Panc1 (cell line): ENCODE measurements at regions not wholly inside any gene's neighbourhood (a gene's known extent, or its start where the extent isn't known, plus 50 kb on each side); places are given as distances from the start of the nearest gene placed in this dataset.

Source experiments
- ATAC-seq: fragments of 200-7000 bp; cut with Tn5 transposase; 2 replicates; pipeline ENCODE4 v1.9.1; 2020; ENCODE audit warnings: mild to moderate bottlenecking, moderate library complexity
- BruUV-seq: library from RNA; stranded (reverse); fragments of 400-500 nt; replicated peaks from 2 replicates; lab custom pipeline; 2021; lab: Mats Ljungman, UMichigan
- CTCF ChIA-PET: fragments of 300-600 bp; sonication (Branson Sonifier 250); formaldehyde crosslinking; loops from one replicate; lab custom pipeline; 2022; ENCODE audit warnings: antibody characterized with exemption; lab: Charles Lee
- POLR2A ChIA-PET: fragments of 300-600 bp; sonication (Branson Sonifier 250); formaldehyde crosslinking; loops from one replicate; lab custom pipeline; 2022; ENCODE audit warnings: antibody characterized with exemption; lab: Charles Lee
- DNase-seq: peaks from one replicate; pipeline ENCODE4 v3.0.0-alpha.2; 2010; ENCODE audit warnings: low read depth, low spot score
- H3K27ac ChIP-seq: 2 replicates; pipeline ENCODE4 v1.5.1; 2011; ENCODE audit warnings: mild to moderate bottlenecking, low read length, inconsistent platforms
- H3K27me3 ChIP-seq: fragments of 200-500 bp; sonication (Bioruptor generic); 2 replicates; pipeline ENCODE4 v1.6.0; 2014; ENCODE audit warnings: low read length, inconsistent platforms; ENCODE audit not compliant: control insufficient read depth, insufficient read depth
- H3K36me3 ChIP-seq: fragments of 200-500 bp; sonication (Bioruptor generic); 2 replicates; pipeline ENCODE4 v1.5.1; 2014; ENCODE audit warnings: inconsistent platforms, mild to moderate bottlenecking, low read length, moderate library complexity; ENCODE audit not compliant: control insufficient read depth, insufficient read depth
- H3K4me1 ChIP-seq: 2 replicates; pipeline ENCODE4 v1.5.1; 2011; ENCODE audit warnings: inconsistent platforms, mild to moderate bottlenecking, low read length, moderate library complexity; ENCODE audit not compliant: control insufficient read depth, insufficient read depth
- H3K4me3 ChIP-seq, 2 experiments: 2 replicates each; pipeline ENCODE4 v1.5.1; 2011 to 2012; ENCODE audit warnings: low read depth in 2 of 2, low read length in 2 of 2, mild to moderate bottlenecking in 2 of 2, inconsistent platforms in 1 of 2, moderate library complexity in 1 of 2
- H3K9me3 ChIP-seq: fragments of 200-500 bp; sonication (Bioruptor generic); 2 replicates; pipeline ENCODE4 v1.5.1; 2014; ENCODE audit warnings: low read depth, mild to moderate bottlenecking, inconsistent platforms, low read length, moderate library complexity; ENCODE audit not compliant: control insufficient read depth, insufficient read depth
- CTCF ChIP-seq: fragments of 450-650 bp; IDR thresholded peaks from 2 replicates; pipeline ENCODE4 v1.5.1; 2017; ENCODE audit warnings: mild to moderate bottlenecking
- POLR2AphosphoS5 ChIP-seq: IDR thresholded peaks from 2 replicates; pipeline ENCODE4 v1.6.1; 2012; ENCODE audit warnings: mild to moderate bottlenecking, low read depth, low read length, moderate library complexity
- REST ChIP-seq, 2 experiments: IDR thresholded peaks; 2 replicates each; pipeline ENCODE4 v1.6.1; 2011 to 2012; ENCODE audit warnings: low read depth in 2 of 2, control low read depth in 1 of 2, low read length in 1 of 2, mild to moderate bottlenecking in 1 of 2, moderate library complexity in 1 of 2; ENCODE audit not compliant: insufficient read depth in 1 of 2
- SIN3A ChIP-seq: IDR thresholded peaks from 2 replicates; pipeline ENCODE4 v1.6.1; 2012; ENCODE audit warnings: low read depth, mild to moderate bottlenecking, low read length, moderate library complexity, borderline replicate concordance; ENCODE audit not compliant: insufficient read depth
- TCF7L2 ChIP-seq: IDR thresholded peaks from 2 replicates; pipeline ENCODE4 v1.6.1; 2011; ENCODE audit warnings: mild to moderate bottlenecking, low read depth, low read length, inconsistent platforms
- in situ Hi-C: cut with HindIII; loops from 2 replicates; pipeline ENCODE4 v1.10.0; 2016; ENCODE audit warnings: low sequenced_read_pairs, low pct_unique_long_range_greater_than_20kb
- intact Hi-C: fragments of 100-400 bp; cut with micrococcal nuclease; formaldehyde crosslinking; loops from one replicate; pipeline ENCODE4 v1.10.0; 2022; ENCODE audit not compliant: unreplicated experiment

GRCh38 chr7:98515201-98515600, 101.9 kb upstream of the NPTX2 start:
- no peaks in the 10 kb centered on the region for H3K36me3 ChIP-seq
- H3K27ac ChIP-seq = no peak overlapping the region
- POLR2A ChIA-PET = interaction anchor here (0.6 kb wide), 1 partner anchor 137 kb away, joined by 3 read pairs; no protein-coding TSS in a partner anchor
- H3K4me1 ChIP-seq = no peaks in the 10 kb centered on the region
- no peak for DNase-seq
- CTCF ChIA-PET = no interaction called here
- H3K27me3 ChIP-seq = no peaks in the 10 kb centered on the region
- no peaks in the 10 kb centered on the region for H3K9me3 ChIP-seq
- BruUV-seq = no TSS peak
- in situ Hi-C loops = no loop called here
- ATAC-seq = no peak
- no peak for TF ChIP-seq CTCF
- TF ChIP-seq SIN3A = no peak
- no peak for TF ChIP-seq TCF7L2
- TF ChIP-seq REST (IDR thresholded peaks at IDR 0.05; ENCODE audit: insufficient read depth in 1 of 2, low read depth in 2 of 2, low read length in 1 of 2) = no peak
- no peak for TF ChIP-seq POLR2AphosphoS5
- H3K4me3 ChIP-seq = no peak overlapping the region
- intact Hi-C loops = no loop called here

- Histone ChIP-seq H3K36me3 (no peaks in the 10 kb centered on the region), H3K4me1 (no peaks in the 10 kb centered on the region), H3K4me3 (no peak overlapping the region), H3K27me3 (no peaks in the 10 kb centered on the region), H3K27ac (no peak overlapping the region), H3K9me3 (no peaks in the 10 kb centered on the region)
- POLR2A ChIA-PET = interaction anchor here (0.6 kb wide), 1 partner anchor 136 kb away, joined by 3 read pairs; no protein-coding TSS in a partner anchor
- TF ChIP-seq CTCF = no peak
- no peak for TF ChIP-seq REST (IDR thresholded peaks at IDR 0.05; ENCODE audit: insufficient read depth in 1 of 2, low read depth in 2 of 2, low read length in 1 of 2)
- TF ChIP-seq POLR2AphosphoS5 = no peak
- TF ChIP-seq TCF7L2 = no peak
- no peak for TF ChIP-seq SIN3A
- ATAC-seq (peak; percentile 46; the same call in 1 of the 2 replicates), DNase-seq (no peak)
- BruUV-seq = no TSS peak
- CTCF ChIA-PET = no interaction called here
- in situ Hi-C loops (no loop called here), intact Hi-C loops (no loop called here)
Observed at GRCh38 chr7:98514211-98515031, 102.7 kb upstream of the NPTX2 start.
